Caco-2 (cell line): ENCODE measurements at regions not wholly inside any gene's neighbourhood (a gene's known extent, or its start where the extent isn't known, plus 50 kb on each side); places are given as distances from the start of the nearest gene placed in this dataset.

Experiments
- BruUV-seq: library from RNA; stranded (reverse); fragments of 400-500 nt; replicated peaks from 2 replicates; lab custom pipeline; 2021; lab: Mats Ljungman, UMichigan
- CTCF ChIA-PET: fragments of 300-600 bp; sonication (Branson Sonifier 250); formaldehyde crosslinking; loops from one replicate; lab custom pipeline; 2022; ENCODE audit warnings: antibody characterized with exemption; lab: Charles Lee
- POLR2A ChIA-PET: fragments of 300-600 bp; sonication (Branson Sonifier 250); formaldehyde crosslinking; loops from one replicate; lab custom pipeline; 2022; ENCODE audit warnings: antibody characterized with exemption; lab: Charles Lee
- DNase-seq, 2 experiments: peaks; one replicate each; pipeline versions ENCODE4 v3.0.0 to v3.0.0-alpha.2; 2020 to 2022
- H3K27me3 ChIP-seq: replicated peaks from 2 replicates; pipeline ENCODE4 v1.6.0; 2011; ENCODE audit warnings: low read length; ENCODE audit not compliant: control insufficient read depth, insufficient read depth
- H3K36me3 ChIP-seq: 2 replicates; pipeline ENCODE4 v1.5.1; 2011; ENCODE audit warnings: low read length; ENCODE audit not compliant: control insufficient read depth, insufficient read depth
- H3K4me1 ChIP-seq: fragments of 250-450 bp; sonication (Bioruptor Pico); 2 replicates; pipeline ENCODE4 v1.5.1; 2020; ENCODE audit warnings: mild to moderate bottlenecking
- H3K4me3 ChIP-seq: 2 replicates; pipeline ENCODE4 v1.5.1; 2011; ENCODE audit warnings: low read depth, mild to moderate bottlenecking, control low read depth, low read length
- H3K9me3 ChIP-seq: fragments of 250-450 bp; sonication (Bioruptor Pico); 2 replicates; pipeline ENCODE4 v1.5.1; 2020; ENCODE audit warnings: mild to moderate bottlenecking, moderate library complexity
- H3K27ac Mint-ChIP-seq: one replicate; pipeline ENCODE4 v1.8.0; 2022; ENCODE audit warnings: mixed read lengths; ENCODE audit not compliant: unreplicated experiment
- H3K27me3 Mint-ChIP-seq: one replicate; pipeline ENCODE4 v1.8.0; 2022; ENCODE audit warnings: mixed read lengths; ENCODE audit not compliant: insufficient read depth, unreplicated experiment
- H3K36me3 Mint-ChIP-seq: one replicate; pipeline ENCODE4 v1.8.0; 2022; ENCODE audit warnings: mild to moderate bottlenecking, mixed read lengths; ENCODE audit not compliant: insufficient read depth, unreplicated experiment
- H3K4me1 Mint-ChIP-seq: one replicate; pipeline ENCODE4 v1.8.0; 2022; ENCODE audit warnings: low read depth, mixed read lengths; ENCODE audit not compliant: unreplicated experiment
- H3K4me3 Mint-ChIP-seq: one replicate; pipeline ENCODE4 v1.8.0; 2022; ENCODE audit warnings: mild to moderate bottlenecking, moderate library complexity, mixed read lengths; ENCODE audit not compliant: unreplicated experiment
- H3K9me3 Mint-ChIP-seq: one replicate; pipeline ENCODE4 v1.8.0; 2022; ENCODE audit warnings: mixed read lengths; ENCODE audit not compliant: unreplicated experiment
- intact Hi-C: fragments of 100-400 bp; cut with micrococcal nuclease; formaldehyde crosslinking; loops from one replicate; pipeline ENCODE4 v1.10.0; 2022; ENCODE audit not compliant: unreplicated experiment
- TF ChIP-seq, protein P1 (sequence below), 2 experiments: fragments of 200-600 bp in 1 of 2; IDR thresholded peaks; 1 replicate in 1 of 2; 2 replicates in 1 of 2; pipeline versions ENCODE4 v1.5.1 to v1.8.0; 2011 to 2022; ENCODE audit warnings: antibody characterized with exemption in 1 of 2, control low read depth in 1 of 2, inconsistent platforms in 1 of 2, low read depth in 1 of 2, low read length in 1 of 2, mild to moderate bottlenecking in 1 of 2, moderate library complexity in 1 of 2; ENCODE audit not compliant: insufficient read depth in 1 of 2, severe bottlenecking in 1 of 2, unreplicated experiment in 1 of 2

DNA sequence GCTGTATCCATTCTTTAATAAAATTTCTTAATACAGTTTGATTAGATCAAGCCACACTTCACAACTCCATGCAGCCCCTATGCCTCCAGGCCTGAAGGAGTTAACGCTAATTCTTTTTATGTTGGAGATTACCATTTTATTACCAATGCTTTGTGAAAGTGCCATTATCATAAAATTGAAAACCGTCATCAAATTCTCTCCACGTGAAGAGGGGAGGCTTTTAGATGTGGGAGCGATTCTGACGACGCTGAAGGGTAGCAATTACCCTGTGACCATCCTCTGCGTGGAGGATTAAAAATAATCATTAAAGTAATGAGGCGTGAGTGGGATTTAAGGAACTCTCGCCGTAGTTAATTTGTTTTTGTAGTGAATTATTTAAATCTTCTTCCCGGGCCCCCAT is 278.8 kb downstream of the CRLF2 start:
- H3K36me3 Mint-ChIP-seq = no peaks in the 10 kb centered on the region
- Histone ChIP-seq H3K36me3 (no peaks in the 10 kb centered on the region), H3K27me3 (no peaks in the 10 kb centered on the region), H3K4me3 (no peak overlapping the region), H3K4me1 (no peaks in the 10 kb centered on the region), H3K9me3 (no peaks in the 10 kb centered on the region)
- intact Hi-C loops = no loop called here
- DNase-seq = no peak
- TF ChIP-seq, protein P1, sequence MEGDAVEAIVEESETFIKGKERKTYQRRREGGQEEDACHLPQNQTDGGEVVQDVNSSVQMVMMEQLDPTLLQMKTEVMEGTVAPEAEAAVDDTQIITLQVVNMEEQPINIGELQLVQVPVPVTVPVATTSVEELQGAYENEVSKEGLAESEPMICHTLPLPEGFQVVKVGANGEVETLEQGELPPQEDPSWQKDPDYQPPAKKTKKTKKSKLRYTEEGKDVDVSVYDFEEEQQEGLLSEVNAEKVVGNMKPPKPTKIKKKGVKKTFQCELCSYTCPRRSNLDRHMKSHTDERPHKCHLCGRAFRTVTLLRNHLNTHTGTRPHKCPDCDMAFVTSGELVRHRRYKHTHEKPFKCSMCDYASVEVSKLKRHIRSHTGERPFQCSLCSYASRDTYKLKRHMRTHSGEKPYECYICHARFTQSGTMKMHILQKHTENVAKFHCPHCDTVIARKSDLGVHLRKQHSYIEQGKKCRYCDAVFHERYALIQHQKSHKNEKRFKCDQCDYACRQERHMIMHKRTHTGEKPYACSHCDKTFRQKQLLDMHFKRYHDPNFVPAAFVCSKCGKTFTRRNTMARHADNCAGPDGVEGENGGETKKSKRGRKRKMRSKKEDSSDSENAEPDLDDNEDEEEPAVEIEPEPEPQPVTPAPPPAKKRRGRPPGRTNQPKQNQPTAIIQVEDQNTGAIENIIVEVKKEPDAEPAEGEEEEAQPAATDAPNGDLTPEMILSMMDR (IDR thresholded peaks at IDR 0.05; ENCODE audit: insufficient read depth in 1 of 2, low read depth in 1 of 2, low read length in 1 of 2, severe bottlenecking in 1 of 2, unreplicated experiment in 1 of 2) = no peak
- no peaks in the 10 kb centered on the region for H3K9me3 Mint-ChIP-seq
- H3K4me3 Mint-ChIP-seq = no peak overlapping the region
- H3K27ac Mint-ChIP-seq = no peak overlapping the region
- POLR2A ChIA-PET = no interaction called here
- no TSS peak for BruUV-seq
- no peaks in the 10 kb centered on the region for H3K4me1 Mint-ChIP-seq
- H3K27me3 Mint-ChIP-seq = peaks cover 3% of the 10 kb centered on the region
- CTCF ChIA-PET = no interaction called here

DNA sequence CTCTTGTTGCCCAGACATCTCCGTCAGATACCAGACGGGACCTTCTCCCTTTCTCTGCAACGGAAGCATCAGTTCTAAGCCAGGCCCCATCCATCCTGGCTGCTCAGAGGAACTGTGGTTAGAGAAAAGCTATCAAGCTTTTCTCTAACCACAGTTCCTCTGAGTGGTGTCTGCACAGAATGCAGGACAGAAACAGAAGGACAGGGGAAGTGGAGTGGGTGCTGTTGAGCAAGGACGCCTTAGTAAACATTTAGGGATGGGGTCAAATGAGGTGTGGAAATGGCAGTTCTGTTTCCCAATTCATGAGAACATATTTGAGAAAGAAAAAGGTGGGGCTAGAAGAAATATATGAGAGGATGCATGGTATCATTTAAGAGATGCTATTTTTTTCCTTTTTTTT is 283.8 kb downstream of the CRLF2 start:
- H3K4me3 Mint-ChIP-seq = no peak overlapping the region
- H3K9me3 Mint-ChIP-seq = no peaks in the 10 kb centered on the region
- no peaks in the 10 kb centered on the region for H3K4me1 ChIP-seq
- no peak overlapping the region for H3K27ac Mint-ChIP-seq
- H3K27me3 ChIP-seq = no peaks in the 10 kb centered on the region
- no peak overlapping the region for H3K4me3 ChIP-seq
- no peaks in the 10 kb centered on the region for H3K4me1 Mint-ChIP-seq
- BruUV-seq = no TSS peak
- H3K9me3 ChIP-seq = peaks cover 10% of the 10 kb centered on the region; the same call in 1 of the 2 replicates
- no peaks in the 10 kb centered on the region for H3K36me3 Mint-ChIP-seq
- H3K36me3 ChIP-seq = no peaks in the 10 kb centered on the region
- intact Hi-C loops = no loop called here
- TF ChIP-seq, protein P1 (IDR thresholded peaks at IDR 0.05; ENCODE audit: insufficient read depth in 1 of 2, low read depth in 1 of 2, low read length in 1 of 2, severe bottlenecking in 1 of 2, unreplicated experiment in 1 of 2) = no peak
- CTCF ChIA-PET = no interaction called here
- DNase-seq = no peak
- no peaks in the 10 kb centered on the region for H3K27me3 Mint-ChIP-seq
- POLR2A ChIA-PET = no interaction called here

DNA sequence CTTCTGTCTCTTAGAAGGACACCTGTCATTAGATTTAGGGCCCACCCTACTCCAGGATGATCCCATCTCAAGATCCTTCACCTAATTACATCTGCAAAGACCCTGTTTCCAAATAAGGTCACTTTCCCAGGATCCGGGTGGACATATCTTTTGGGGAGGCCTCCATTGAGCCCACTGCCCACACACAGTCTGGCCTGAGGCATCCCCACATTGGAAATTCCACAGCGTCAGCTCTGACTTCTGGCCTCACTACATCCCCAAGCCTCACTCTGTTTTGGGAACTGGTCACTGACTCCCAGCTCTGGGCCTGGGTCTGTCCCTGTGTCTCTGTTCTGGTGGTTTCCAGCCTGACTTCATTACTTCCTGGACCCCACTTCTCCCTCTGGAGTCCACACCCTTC is 285.5 kb downstream of the CRLF2 start:
- H3K4me1 Mint-ChIP-seq = no peaks in the 10 kb centered on the region
- no peak overlapping the region for H3K4me3 Mint-ChIP-seq
- ChIA-PET POLR2A (no interaction called here), CTCF (no interaction called here)
- Histone ChIP-seq H3K36me3 (no peaks in the 10 kb centered on the region), H3K4me3 (no peak overlapping the region), H3K9me3 (peaks cover 10% of the 10 kb centered on the region; the same call in 1 of the 2 replicates), H3K4me1 (no peaks in the 10 kb centered on the region), H3K27me3 (no peaks in the 10 kb centered on the region)
- TF ChIP-seq, protein P1 (IDR thresholded peaks at IDR 0.05; ENCODE audit: insufficient read depth in 1 of 2, low read depth in 1 of 2, low read length in 1 of 2, severe bottlenecking in 1 of 2, unreplicated experiment in 1 of 2) = no peak
- no TSS peak for BruUV-seq
- no peaks in the 10 kb centered on the region for H3K36me3 Mint-ChIP-seq
- intact Hi-C loops = no loop called here
- DNase-seq = no peak
- no peaks in the 10 kb centered on the region for H3K27me3 Mint-ChIP-seq
- no peaks in the 10 kb centered on the region for H3K9me3 Mint-ChIP-seq
- H3K27ac Mint-ChIP-seq = no peak overlapping the region
